COLO668 (cell line): ENCODE measurements at regions not wholly inside any gene's neighbourhood (a gene's known extent, or its start where the extent isn't known, plus 50 kb on each side); places are given as distances from the start of the nearest gene placed in this dataset.
"Not testable (repeated sequence)": the region's sequence is repeated elsewhere in the genome, so short reads cannot be mapped to it uniquely, and the experiment has no call there.

ENCODE experiments used
- DNase-seq: peaks from one replicate; lab custom pipeline; 2025; ENCODE audit not compliant: unreplicated experiment; lab: John Stamatoyannopoulos, UW

GRCh38 chrX:8105531-8105930 is 65.5 kb downstream of the VCX2 start:
- no peak for DNase-seq

GRCh38 chrX:8103655-8104054 is 67.4 kb downstream of the VCX2 start:
- no peak for DNase-seq

GRCh38 chrX:8091510-8091909 is 79.6 kb downstream of the VCX2 start:
- DNase-seq = no peak

GRCh38 chrX:8090906-8091305 is 80.2 kb downstream of the VCX2 start:
- no peak for DNase-seq

- no peak for DNase-seq
These were observed 80.6 kb downstream of the VCX2 start for GRCh38 chrX:8090482-8090881.

- DNase-seq = no peak
These were observed 81.9 kb downstream of the VCX2 start for GRCh38 chrX:8089141-8089540.

GRCh38 chrX:8084006-8084405 is 87.1 kb downstream of the VCX2 start:
- no peak for DNase-seq

GRCh38 chrX:8083286-8083685 is 87.8 kb downstream of the VCX2 start:
- DNase-seq = no peak

GRCh38 chrX:8075636-8076035 is 95.4 kb downstream of the VCX2 start:
- no peak for DNase-seq

- peak; percentile 28 for DNase-seq
These were observed 103.2 kb downstream of the VCX2 start for GRCh38 chrX:8067754-8068462.

- DNase-seq = no peak
These were observed 118.2 kb downstream of the VCX2 start for GRCh38 chrX:8052909-8053308.

GRCh38 chrX:8049827-8050226 is 121.2 kb downstream of the VCX2 start:
- no peak for DNase-seq

GRCh38 chrX:8048466-8048865 is 121.3 kb upstream of the PNPLA4 start:
- no peak for DNase-seq

- DNase-seq = no peak
These were observed 117.7 kb upstream of the PNPLA4 start for GRCh38 chrX:8044947-8045346.

- DNase-seq = no peak
These were observed 116.3 kb upstream of the PNPLA4 start for GRCh38 chrX:8043546-8043945.

- no peak for DNase-seq
These were observed 115.9 kb upstream of the PNPLA4 start for GRCh38 chrX:8043121-8043520.

GRCh38 chrX:8042304-8042703 is 115.1 kb upstream of the PNPLA4 start:
- DNase-seq = peak; percentile 52

GRCh38 chrX:8039711-8040110 is 112.5 kb upstream of the PNPLA4 start:
- not testable (repeated sequence) for DNase-seq

- DNase-seq = no peak
These were observed 110.6 kb upstream of the PNPLA4 start for GRCh38 chrX:8037593-8038348.

- DNase-seq = no peak
These were observed 109.7 kb upstream of the PNPLA4 start for GRCh38 chrX:8036914-8037313.

GRCh38 chrX:8034058-8034457 is 106.8 kb upstream of the PNPLA4 start:
- no peak for DNase-seq

- peak; percentile 5 for DNase-seq
These were observed 106.0 kb upstream of the PNPLA4 start for GRCh38 chrX:8033175-8033574.

- DNase-seq = no peak
These were observed 103.1 kb upstream of the PNPLA4 start for GRCh38 chrX:8030361-8030760.
